ENCODE measurements at regions not wholly inside any gene's neighbourhood (a gene's known extent, or its start where the extent isn't known, plus 50 kb on each side); places are given as distances from the start of the nearest gene placed in this dataset.

DNA sequence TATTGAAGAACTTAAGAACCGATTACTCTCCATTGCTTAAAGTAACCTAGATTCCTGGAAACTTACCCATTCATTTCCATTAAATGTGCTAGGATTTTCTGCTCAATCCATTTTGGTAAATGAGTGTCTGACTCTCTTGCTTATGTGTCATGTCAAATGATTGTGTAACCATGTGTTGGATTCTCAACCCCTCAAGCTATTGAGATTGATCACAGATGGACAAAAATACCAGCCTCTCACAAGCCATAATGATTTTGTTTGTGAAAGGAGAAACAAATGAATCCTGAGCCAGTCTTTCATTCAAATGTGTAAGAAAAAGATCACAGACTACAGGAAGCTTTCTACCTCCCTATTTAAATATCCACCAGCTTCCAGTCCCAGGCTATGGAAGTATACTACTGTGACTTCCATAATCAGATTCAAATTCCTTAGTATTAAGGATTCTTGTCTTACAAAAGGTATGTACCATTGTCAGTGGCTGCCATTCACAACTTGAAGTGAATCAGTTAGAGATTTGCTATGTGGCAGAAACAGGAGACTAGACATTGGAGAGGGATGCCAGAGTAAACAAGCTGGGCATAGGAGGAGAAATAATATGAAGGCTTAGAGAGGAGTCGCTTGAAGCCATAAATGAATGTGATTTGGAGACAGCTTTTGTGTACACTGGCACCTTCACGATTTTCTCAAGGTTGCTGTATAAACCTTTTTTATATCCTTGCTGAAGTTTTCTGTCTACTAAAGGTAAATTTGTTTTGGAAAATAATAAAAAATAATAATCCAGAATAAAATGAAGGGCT, 498.5 kb upstream of the SETBP1 start:
- TF ChIP-seq, protein P1, sequence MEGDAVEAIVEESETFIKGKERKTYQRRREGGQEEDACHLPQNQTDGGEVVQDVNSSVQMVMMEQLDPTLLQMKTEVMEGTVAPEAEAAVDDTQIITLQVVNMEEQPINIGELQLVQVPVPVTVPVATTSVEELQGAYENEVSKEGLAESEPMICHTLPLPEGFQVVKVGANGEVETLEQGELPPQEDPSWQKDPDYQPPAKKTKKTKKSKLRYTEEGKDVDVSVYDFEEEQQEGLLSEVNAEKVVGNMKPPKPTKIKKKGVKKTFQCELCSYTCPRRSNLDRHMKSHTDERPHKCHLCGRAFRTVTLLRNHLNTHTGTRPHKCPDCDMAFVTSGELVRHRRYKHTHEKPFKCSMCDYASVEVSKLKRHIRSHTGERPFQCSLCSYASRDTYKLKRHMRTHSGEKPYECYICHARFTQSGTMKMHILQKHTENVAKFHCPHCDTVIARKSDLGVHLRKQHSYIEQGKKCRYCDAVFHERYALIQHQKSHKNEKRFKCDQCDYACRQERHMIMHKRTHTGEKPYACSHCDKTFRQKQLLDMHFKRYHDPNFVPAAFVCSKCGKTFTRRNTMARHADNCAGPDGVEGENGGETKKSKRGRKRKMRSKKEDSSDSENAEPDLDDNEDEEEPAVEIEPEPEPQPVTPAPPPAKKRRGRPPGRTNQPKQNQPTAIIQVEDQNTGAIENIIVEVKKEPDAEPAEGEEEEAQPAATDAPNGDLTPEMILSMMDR (conservative IDR thresholded peaks at IDR 0.05 in 1 of 2, IDR thresholded peaks at IDR 0.05 in 1 of 2; ENCODE audit: extremely low read depth in 1 of 2, insufficient read depth in 1 of 2, low read depth in 1 of 2, low read length in 2 of 2), result no peak
- no peak for TF ChIP-seq EZH2 (IDR thresholded peaks at IDR 0.05; ENCODE audit: borderline replicate concordance, low read length)

Measured in mammary epithelial cell (primary cell).